ENCODE measurements at regions not wholly inside any gene's neighbourhood (a gene's known extent, or its start where the extent isn't known, plus 50 kb on each side); places are given as distances from the start of the nearest gene placed in this dataset.

- Histone ChIP-seq H3K9me3 (ENCODE audit: control insufficient read depth, insufficient read depth, low read length) (peaks cover 8% of the 10 kb centered on the region), H3K36me3 (ENCODE audit: control insufficient read depth, insufficient read depth, low read length) (no peaks in the 10 kb centered on the region), H3K4me3 (ENCODE audit: low read depth, low read length) (no peak overlapping the region), H3K4me1 (ENCODE audit: control insufficient read depth, insufficient read depth, low read length) (no peaks in the 10 kb centered on the region), H3K27me3 (ENCODE audit: control insufficient read depth, insufficient read depth, low read length) (no peaks in the 10 kb centered on the region), H3K27ac (ENCODE audit: low read depth, low read length) (no peak overlapping the region)
- WGBS (ENCODE audit: insufficient coverage): 50% methylated on average over 2 of the region's 3 CpGs
- DNase-seq (ENCODE audit: low read depth in 4 of 6, low spot score in 6 of 6): no peak
These were observed 1082.6 kb upstream of the PHF14 start for GRCh38 chr7:9891056-9891455.

GRCh38 chr7:9900339-9900738, 1073.3 kb upstream of the PHF14 start:
- no peak overlapping the region for H3K27ac ChIP-seq (ENCODE audit: low read depth, low read length)
- DNase-seq (ENCODE audit: low read depth in 4 of 6, low spot score in 6 of 6): no peak
- peaks cover 8% of the 10 kb centered on the region for H3K9me3 ChIP-seq (ENCODE audit: control insufficient read depth, insufficient read depth, low read length)
- no peaks in the 10 kb centered on the region for H3K36me3 ChIP-seq (ENCODE audit: control insufficient read depth, insufficient read depth, low read length)
- no peaks in the 10 kb centered on the region for H3K4me1 ChIP-seq (ENCODE audit: control insufficient read depth, insufficient read depth, low read length)
- no peaks in the 10 kb centered on the region for H3K27me3 ChIP-seq (ENCODE audit: control insufficient read depth, insufficient read depth, low read length)
- H3K4me3 ChIP-seq (ENCODE audit: low read depth, low read length): no peak overlapping the region
- no CpG with 5 or more reads among the region's 2 CpGs for WGBS (ENCODE audit: insufficient coverage)

GRCh38 chr7:9921326-9921725, 1052.3 kb upstream of the PHF14 start:
- no peaks in the 10 kb centered on the region for H3K36me3 ChIP-seq (ENCODE audit: control insufficient read depth, insufficient read depth, low read length)
- no peaks in the 10 kb centered on the region for H3K4me1 ChIP-seq (ENCODE audit: control insufficient read depth, insufficient read depth, low read length)
- 92% methylated on average over 2 of the region's 3 CpGs for WGBS (ENCODE audit: insufficient coverage)
- no peaks in the 10 kb centered on the region for H3K27me3 ChIP-seq (ENCODE audit: control insufficient read depth, insufficient read depth, low read length)
- no peaks in the 10 kb centered on the region for H3K9me3 ChIP-seq (ENCODE audit: control insufficient read depth, insufficient read depth, low read length)
- no peak overlapping the region for H3K4me3 ChIP-seq (ENCODE audit: low read depth, low read length)
- no peak overlapping the region for H3K27ac ChIP-seq (ENCODE audit: low read depth, low read length)
- DNase-seq (ENCODE audit: low read depth in 4 of 6, low spot score in 6 of 6): no peak

GRCh38 chr7:9937944-9938631, 1035.6 kb upstream of the PHF14 start:
- H3K27me3 ChIP-seq (ENCODE audit: control insufficient read depth, insufficient read depth, low read length): no peaks in the 10 kb centered on the region
- H3K4me3 ChIP-seq (ENCODE audit: low read depth, low read length): no peak overlapping the region
- H3K36me3 ChIP-seq (ENCODE audit: control insufficient read depth, insufficient read depth, low read length): no peaks in the 10 kb centered on the region
- no peaks in the 10 kb centered on the region for H3K4me1 ChIP-seq (ENCODE audit: control insufficient read depth, insufficient read depth, low read length)
- no peaks in the 10 kb centered on the region for H3K9me3 ChIP-seq (ENCODE audit: control insufficient read depth, insufficient read depth, low read length)
- WGBS (ENCODE audit: insufficient coverage): no CpG with 5 or more reads among the region's 2 CpGs
- no peak overlapping the region for H3K27ac ChIP-seq (ENCODE audit: low read depth, low read length)
- DNase-seq (ENCODE audit: low read depth in 4 of 6, low spot score in 6 of 6): peak in 2 of 6 donors; percentile 24 to 43

GRCh38 chr7:9939176-9939575, 1034.5 kb upstream of the PHF14 start:
- no peaks in the 10 kb centered on the region for H3K9me3 ChIP-seq (ENCODE audit: control insufficient read depth, insufficient read depth, low read length)
- no peak overlapping the region for H3K4me3 ChIP-seq (ENCODE audit: low read depth, low read length)
- H3K4me1 ChIP-seq (ENCODE audit: control insufficient read depth, insufficient read depth, low read length): no peaks in the 10 kb centered on the region
- no peak overlapping the region for H3K27ac ChIP-seq (ENCODE audit: low read depth, low read length)
- no peaks in the 10 kb centered on the region for H3K27me3 ChIP-seq (ENCODE audit: control insufficient read depth, insufficient read depth, low read length)
- H3K36me3 ChIP-seq (ENCODE audit: control insufficient read depth, insufficient read depth, low read length): no peaks in the 10 kb centered on the region
- DNase-seq (ENCODE audit: low read depth in 4 of 6, low spot score in 6 of 6): no peak

- Histone ChIP-seq H3K4me3 (ENCODE audit: low read depth, low read length) (no peak overlapping the region), H3K27ac (ENCODE audit: low read depth, low read length) (no peak overlapping the region), H3K27me3 (ENCODE audit: control insufficient read depth, insufficient read depth, low read length) (no peaks in the 10 kb centered on the region), H3K36me3 (ENCODE audit: control insufficient read depth, insufficient read depth, low read length) (no peaks in the 10 kb centered on the region), H3K9me3 (ENCODE audit: control insufficient read depth, insufficient read depth, low read length) (no peaks in the 10 kb centered on the region), H3K4me1 (ENCODE audit: control insufficient read depth, insufficient read depth, low read length) (no peaks in the 10 kb centered on the region)
- no peak for DNase-seq (ENCODE audit: low read depth in 4 of 6, low spot score in 6 of 6)
These were observed 1028.5 kb upstream of the PHF14 start for GRCh38 chr7:9945131-9945530.

- WGBS (ENCODE audit: insufficient coverage): no CpG with 5 or more reads among the region's 2 CpGs
- Histone ChIP-seq H3K4me1 (ENCODE audit: control insufficient read depth, insufficient read depth, low read length) (no peaks in the 10 kb centered on the region), H3K27me3 (ENCODE audit: control insufficient read depth, insufficient read depth, low read length) (no peaks in the 10 kb centered on the region), H3K4me3 (ENCODE audit: low read depth, low read length) (no peak overlapping the region), H3K27ac (ENCODE audit: low read depth, low read length) (no peak overlapping the region), H3K9me3 (ENCODE audit: control insufficient read depth, insufficient read depth, low read length) (no peaks in the 10 kb centered on the region), H3K36me3 (ENCODE audit: control insufficient read depth, insufficient read depth, low read length) (no peaks in the 10 kb centered on the region)
- no peak for DNase-seq (ENCODE audit: low read depth in 4 of 6, low spot score in 6 of 6)
These were observed 1027.8 kb upstream of the PHF14 start for GRCh38 chr7:9945857-9946256.

GRCh38 chr7:9955138-9955537, 1018.5 kb upstream of the PHF14 start:
- Histone ChIP-seq H3K27ac (ENCODE audit: low read depth, low read length) (no peak overlapping the region), H3K27me3 (ENCODE audit: control insufficient read depth, insufficient read depth, low read length) (no peaks in the 10 kb centered on the region), H3K36me3 (ENCODE audit: control insufficient read depth, insufficient read depth, low read length) (no peaks in the 10 kb centered on the region), H3K4me1 (ENCODE audit: control insufficient read depth, insufficient read depth, low read length) (no peaks in the 10 kb centered on the region), H3K4me3 (ENCODE audit: low read depth, low read length) (no peak overlapping the region), H3K9me3 (ENCODE audit: control insufficient read depth, insufficient read depth, low read length) (peaks cover 2% of the 10 kb centered on the region)
- 79% methylated on average over 2 of the region's 2 CpGs for WGBS (ENCODE audit: insufficient coverage)
- no peak for DNase-seq (ENCODE audit: low read depth in 4 of 6, low spot score in 6 of 6)

GRCh38 chr7:9958486-9958885, 1015.2 kb upstream of the PHF14 start:
- peak in 2 of 6 donors; percentile 21 to 80 for DNase-seq (ENCODE audit: low read depth in 4 of 6, low spot score in 6 of 6)
- WGBS (ENCODE audit: insufficient coverage): 47% methylated on average over 2 of the region's 5 CpGs

GRCh38 chr7:9960460-9960859, 1013.2 kb upstream of the PHF14 start:
- H3K9me3 ChIP-seq (ENCODE audit: control insufficient read depth, insufficient read depth, low read length): no peaks in the 10 kb centered on the region
- DNase-seq (ENCODE audit: low read depth in 4 of 6, low spot score in 6 of 6): no peak
- no peaks in the 10 kb centered on the region for H3K27me3 ChIP-seq (ENCODE audit: control insufficient read depth, insufficient read depth, low read length)
- no peaks in the 10 kb centered on the region for H3K4me1 ChIP-seq (ENCODE audit: control insufficient read depth, insufficient read depth, low read length)
- WGBS (ENCODE audit: insufficient coverage): no CpG with 5 or more reads among the region's 3 CpGs
- no peaks in the 10 kb centered on the region for H3K36me3 ChIP-seq (ENCODE audit: control insufficient read depth, insufficient read depth, low read length)
- no peak overlapping the region for H3K4me3 ChIP-seq (ENCODE audit: low read depth, low read length)
- H3K27ac ChIP-seq (ENCODE audit: low read depth, low read length): no peak overlapping the region

More at GRCh38 chr7:9958486-9958885, 1015.2 kb upstream of the PHF14 start:
- Histone ChIP-seq H3K4me1 (ENCODE audit: control insufficient read depth, insufficient read depth, low read length) (no peaks in the 10 kb centered on the region), H3K4me3 (ENCODE audit: low read depth, low read length) (no peak overlapping the region), H3K9me3 (ENCODE audit: control insufficient read depth, insufficient read depth, low read length) (peaks cover 2% of the 10 kb centered on the region), H3K27me3 (ENCODE audit: control insufficient read depth, insufficient read depth, low read length) (no peaks in the 10 kb centered on the region), H3K27ac (ENCODE audit: low read depth, low read length) (no peak overlapping the region), H3K36me3 (ENCODE audit: control insufficient read depth, insufficient read depth, low read length) (no peaks in the 10 kb centered on the region)
